ENCODE measurements at regions not wholly inside any gene's neighbourhood (a gene's known extent, or its start where the extent isn't known, plus 50 kb on each side); places are given as distances from the start of the nearest gene placed in this dataset.
"Not testable (repeated sequence)": the region's sequence is repeated elsewhere in the genome, so short reads cannot be mapped to it uniquely, and the experiment has no call there.

DNA sequence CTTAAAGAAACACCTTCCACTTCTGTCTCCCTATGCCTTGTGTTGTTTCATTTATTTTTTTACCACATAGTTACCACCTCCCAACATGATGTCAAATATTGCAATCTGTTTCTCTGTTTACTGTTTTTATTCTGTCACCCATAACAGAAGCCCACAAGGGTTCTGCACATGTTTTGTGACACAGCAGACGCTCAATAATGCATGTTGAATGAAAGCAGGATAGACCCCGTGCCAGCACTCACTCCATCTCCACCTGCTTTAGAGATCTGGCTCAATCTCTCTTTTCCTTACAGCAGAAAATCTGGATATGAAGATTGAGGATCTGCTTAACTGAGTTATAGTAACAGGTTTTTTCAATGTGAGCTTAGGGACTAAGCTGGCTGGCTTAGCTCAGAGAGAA, 116.8 kb upstream of the NUDT10 start:
- TF ChIP-seq, protein P1, sequence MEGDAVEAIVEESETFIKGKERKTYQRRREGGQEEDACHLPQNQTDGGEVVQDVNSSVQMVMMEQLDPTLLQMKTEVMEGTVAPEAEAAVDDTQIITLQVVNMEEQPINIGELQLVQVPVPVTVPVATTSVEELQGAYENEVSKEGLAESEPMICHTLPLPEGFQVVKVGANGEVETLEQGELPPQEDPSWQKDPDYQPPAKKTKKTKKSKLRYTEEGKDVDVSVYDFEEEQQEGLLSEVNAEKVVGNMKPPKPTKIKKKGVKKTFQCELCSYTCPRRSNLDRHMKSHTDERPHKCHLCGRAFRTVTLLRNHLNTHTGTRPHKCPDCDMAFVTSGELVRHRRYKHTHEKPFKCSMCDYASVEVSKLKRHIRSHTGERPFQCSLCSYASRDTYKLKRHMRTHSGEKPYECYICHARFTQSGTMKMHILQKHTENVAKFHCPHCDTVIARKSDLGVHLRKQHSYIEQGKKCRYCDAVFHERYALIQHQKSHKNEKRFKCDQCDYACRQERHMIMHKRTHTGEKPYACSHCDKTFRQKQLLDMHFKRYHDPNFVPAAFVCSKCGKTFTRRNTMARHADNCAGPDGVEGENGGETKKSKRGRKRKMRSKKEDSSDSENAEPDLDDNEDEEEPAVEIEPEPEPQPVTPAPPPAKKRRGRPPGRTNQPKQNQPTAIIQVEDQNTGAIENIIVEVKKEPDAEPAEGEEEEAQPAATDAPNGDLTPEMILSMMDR (conservative IDR thresholded peaks at IDR 0.05; ENCODE audit: low read depth, low read length), result no peak
- H3K4me3 ChIP-seq (ENCODE audit: low read depth, low read length), result no peak overlapping the region
- DNase-seq (ENCODE audit: low read depth), result no peak

DNA sequence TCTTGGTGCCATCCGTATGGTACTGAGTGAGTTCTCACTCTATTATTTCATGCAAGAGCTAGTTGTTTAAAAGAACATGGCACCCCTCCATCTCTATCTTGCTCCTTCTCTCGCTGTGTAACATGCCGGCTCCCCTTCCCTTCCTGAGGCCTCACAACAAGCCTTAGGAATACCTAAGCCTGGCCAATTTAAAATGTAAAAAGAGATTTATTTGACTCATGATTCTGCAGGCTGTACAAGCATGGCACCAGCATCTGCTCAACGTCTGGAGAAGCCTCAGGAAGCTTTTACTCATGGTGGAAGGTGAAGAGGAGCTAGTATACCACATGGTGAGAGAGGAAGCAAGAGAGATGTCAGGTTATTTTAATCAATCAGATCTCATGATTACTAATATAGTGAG, 90.4 kb upstream of the NUDT10 start:
- H3K4me3 ChIP-seq (ENCODE audit: low read depth, low read length), result no peak overlapping the region
- TF ChIP-seq, protein P1 (conservative IDR thresholded peaks at IDR 0.05; ENCODE audit: low read depth, low read length), result no peak
- DNase-seq (ENCODE audit: low read depth), result no peak

DNA sequence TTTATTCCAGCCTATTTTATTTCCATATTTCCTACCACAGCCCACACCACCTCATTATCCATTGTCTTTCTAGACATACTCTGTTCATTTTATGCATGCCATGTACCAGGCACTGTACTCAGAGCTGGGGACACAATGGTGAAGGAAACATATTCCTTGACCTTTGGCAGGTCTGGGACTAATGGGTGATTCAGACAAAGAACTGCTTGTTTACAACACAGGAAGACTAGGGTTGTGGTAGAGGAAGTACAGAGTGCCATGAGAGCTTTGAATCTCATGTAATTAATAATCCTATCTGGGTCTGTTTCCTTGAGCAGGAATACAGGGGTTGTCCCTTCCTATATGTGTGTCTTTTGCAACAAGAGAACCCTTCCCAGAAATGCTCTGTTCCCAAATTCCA, 75.1 kb upstream of the NUDT10 start:
- DNase-seq (ENCODE audit: low read depth), result no peak
- H3K4me3 ChIP-seq (ENCODE audit: low read depth, low read length), result no peak overlapping the region
- TF ChIP-seq, protein P1 (conservative IDR thresholded peaks at IDR 0.05; ENCODE audit: low read depth, low read length), result no peak

DNA sequence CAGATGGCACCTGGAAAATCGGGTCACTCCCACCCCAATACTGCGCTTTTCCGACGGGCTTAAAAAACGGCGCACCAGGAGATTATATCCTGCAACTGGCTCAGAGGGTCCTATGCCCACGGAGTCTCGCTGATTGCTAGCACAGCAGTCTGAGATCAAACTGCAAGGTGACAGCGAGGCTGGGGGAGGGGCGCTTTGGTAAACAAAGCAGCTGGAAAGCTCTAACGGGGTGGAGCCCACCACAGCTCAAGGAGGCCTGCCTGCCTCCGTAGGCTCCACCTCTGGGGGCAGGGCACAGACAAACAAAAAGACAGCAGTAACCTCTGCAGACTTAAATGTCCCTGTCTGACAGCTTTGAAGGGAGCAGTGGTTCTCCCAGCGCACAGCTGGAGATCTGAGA, 70.4 kb upstream of the NUDT10 start:
- H3K4me3 ChIP-seq (ENCODE audit: low read depth, low read length); DNase-seq (ENCODE audit: low read depth): not testable (repeated sequence)

DNA sequence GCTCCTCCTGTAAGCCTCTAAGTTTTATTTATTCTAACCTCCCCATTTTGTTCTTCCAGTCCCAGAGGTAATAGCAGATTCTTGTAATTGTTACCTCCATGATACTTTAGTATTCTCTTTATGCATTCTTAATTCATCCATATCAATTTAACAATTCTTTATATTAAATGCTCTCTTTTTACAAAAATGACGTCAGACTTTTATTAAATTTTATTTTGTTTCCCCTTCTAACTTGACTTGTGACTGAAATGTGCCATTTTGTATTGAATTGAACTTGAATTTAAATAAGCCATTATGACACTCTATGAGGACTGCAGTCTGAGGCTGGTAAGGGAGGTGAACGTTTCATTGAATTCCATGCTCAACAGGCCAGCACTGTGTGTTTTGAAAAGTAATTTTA, 60.0 kb upstream of the NUDT10 start:
- no peak overlapping the region for H3K4me3 ChIP-seq (ENCODE audit: low read depth, low read length)
- DNase-seq (ENCODE audit: low read depth), result no peak
- TF ChIP-seq, protein P1 (conservative IDR thresholded peaks at IDR 0.05; ENCODE audit: low read depth, low read length), result no peak

DNA sequence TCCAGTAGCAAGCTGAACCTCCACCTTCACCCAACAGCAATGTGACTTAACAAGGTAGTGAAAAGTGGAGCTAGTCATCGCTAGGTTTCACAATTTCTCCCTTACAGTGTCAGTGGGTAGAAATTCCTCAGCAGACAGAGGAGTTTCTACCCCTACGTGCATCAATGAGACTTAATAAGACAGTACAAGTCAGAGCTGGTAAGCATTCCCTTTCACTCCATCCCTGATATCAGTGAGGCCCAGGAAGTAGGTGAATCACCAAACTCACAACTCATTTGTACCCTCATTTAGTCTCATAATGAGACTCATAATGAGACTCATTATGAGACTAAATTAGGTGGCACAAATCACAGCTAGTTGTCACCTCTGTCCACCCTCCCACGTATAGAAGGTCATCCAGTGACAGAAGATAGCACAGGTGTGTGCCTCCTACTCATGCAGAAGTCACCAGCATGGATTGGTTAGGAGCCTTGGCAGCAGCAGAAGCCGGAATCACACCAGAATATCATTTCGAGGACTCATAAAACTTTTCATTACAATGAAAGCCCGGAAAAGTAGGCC, 50.8 kb upstream of the NUDT10 start:
- TF ChIP-seq, protein P1 (conservative IDR thresholded peaks at IDR 0.05; ENCODE audit: low read depth, low read length), result no peak
- no peak overlapping the region for H3K4me3 ChIP-seq (ENCODE audit: low read depth, low read length)
- no peak for DNase-seq (ENCODE audit: low read depth)
